BJ (cell line): ENCODE measurements at regions not wholly inside any gene's neighbourhood (a gene's known extent, or its start where the extent isn't known, plus 50 kb on each side); places are given as distances from the start of the nearest gene placed in this dataset.

Source experiments
- CTCF ChIA-PET: fragments of 350-600 bp; formaldehyde crosslinking; extraction: SDS; loops from one replicate; lab custom pipeline; 2021; ENCODE audit warnings: antibody characterized with exemption, inconsistent platforms; lab: Yijun Ruan, JAX
- POLR2A ChIA-PET: fragments of 300-600 bp; sonication (Branson Sonifier 250); formaldehyde crosslinking; extraction: SDS; loops from one replicate; lab custom pipeline; 2021; ENCODE audit warnings: antibody characterized with exemption; lab: Charles Lee
- DNase-seq: peaks from one replicate; pipeline ENCODE4 v3.0.0-alpha.2; 2011; ENCODE audit warnings: low read depth
- H3K27me3 ChIP-seq: 2 replicates; pipeline ENCODE4 v1.6.0; 2011; ENCODE audit warnings: low read length; ENCODE audit not compliant: control insufficient read depth, insufficient read depth
- H3K36me3 ChIP-seq: 2 replicates; pipeline ENCODE4 v1.5.1; 2011; ENCODE audit warnings: low read length; ENCODE audit not compliant: control insufficient read depth, insufficient read depth
- H3K4me3 ChIP-seq: 2 replicates; pipeline ENCODE4 v1.5.1; 2011; ENCODE audit warnings: low read depth, mild to moderate bottlenecking, control low read depth, low read length
- TF ChIP-seq, protein P1 (sequence below): IDR thresholded peaks from 2 replicates; pipeline ENCODE4 v1.5.1; 2011; ENCODE audit warnings: low read depth, mild to moderate bottlenecking, control low read depth, inconsistent platforms, low read length, moderate library complexity; ENCODE audit not compliant: insufficient read depth

DNA sequence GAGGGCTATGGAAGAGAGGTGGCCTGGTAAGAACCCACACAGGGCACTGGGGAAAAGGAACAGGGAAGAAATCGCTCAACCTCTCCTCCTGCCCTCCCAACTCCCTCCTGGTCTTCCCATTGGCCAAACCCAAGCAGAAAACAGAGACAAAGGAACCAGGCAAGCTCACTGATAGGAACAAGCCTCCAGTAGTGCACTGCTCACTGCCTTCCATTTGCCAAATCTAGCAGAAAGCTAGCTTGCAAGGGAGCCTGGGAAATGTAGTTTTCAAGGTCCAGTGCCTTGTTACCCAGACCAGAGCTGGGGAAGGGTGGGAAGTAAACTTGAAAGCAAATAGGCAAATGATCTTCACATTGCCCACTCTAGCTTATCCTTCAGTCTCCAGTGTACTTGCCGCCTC, 556.1 kb upstream of the AUTS2 start:
- Histone ChIP-seq H3K27me3 (no peaks in the 10 kb centered on the region), H3K4me3 (no peak overlapping the region), H3K36me3 (no peaks in the 10 kb centered on the region)
- ChIA-PET CTCF (no interaction called here), POLR2A (no interaction called here)
- TF ChIP-seq, protein P1, sequence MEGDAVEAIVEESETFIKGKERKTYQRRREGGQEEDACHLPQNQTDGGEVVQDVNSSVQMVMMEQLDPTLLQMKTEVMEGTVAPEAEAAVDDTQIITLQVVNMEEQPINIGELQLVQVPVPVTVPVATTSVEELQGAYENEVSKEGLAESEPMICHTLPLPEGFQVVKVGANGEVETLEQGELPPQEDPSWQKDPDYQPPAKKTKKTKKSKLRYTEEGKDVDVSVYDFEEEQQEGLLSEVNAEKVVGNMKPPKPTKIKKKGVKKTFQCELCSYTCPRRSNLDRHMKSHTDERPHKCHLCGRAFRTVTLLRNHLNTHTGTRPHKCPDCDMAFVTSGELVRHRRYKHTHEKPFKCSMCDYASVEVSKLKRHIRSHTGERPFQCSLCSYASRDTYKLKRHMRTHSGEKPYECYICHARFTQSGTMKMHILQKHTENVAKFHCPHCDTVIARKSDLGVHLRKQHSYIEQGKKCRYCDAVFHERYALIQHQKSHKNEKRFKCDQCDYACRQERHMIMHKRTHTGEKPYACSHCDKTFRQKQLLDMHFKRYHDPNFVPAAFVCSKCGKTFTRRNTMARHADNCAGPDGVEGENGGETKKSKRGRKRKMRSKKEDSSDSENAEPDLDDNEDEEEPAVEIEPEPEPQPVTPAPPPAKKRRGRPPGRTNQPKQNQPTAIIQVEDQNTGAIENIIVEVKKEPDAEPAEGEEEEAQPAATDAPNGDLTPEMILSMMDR, result no peak
- DNase-seq, result no peak

DNA sequence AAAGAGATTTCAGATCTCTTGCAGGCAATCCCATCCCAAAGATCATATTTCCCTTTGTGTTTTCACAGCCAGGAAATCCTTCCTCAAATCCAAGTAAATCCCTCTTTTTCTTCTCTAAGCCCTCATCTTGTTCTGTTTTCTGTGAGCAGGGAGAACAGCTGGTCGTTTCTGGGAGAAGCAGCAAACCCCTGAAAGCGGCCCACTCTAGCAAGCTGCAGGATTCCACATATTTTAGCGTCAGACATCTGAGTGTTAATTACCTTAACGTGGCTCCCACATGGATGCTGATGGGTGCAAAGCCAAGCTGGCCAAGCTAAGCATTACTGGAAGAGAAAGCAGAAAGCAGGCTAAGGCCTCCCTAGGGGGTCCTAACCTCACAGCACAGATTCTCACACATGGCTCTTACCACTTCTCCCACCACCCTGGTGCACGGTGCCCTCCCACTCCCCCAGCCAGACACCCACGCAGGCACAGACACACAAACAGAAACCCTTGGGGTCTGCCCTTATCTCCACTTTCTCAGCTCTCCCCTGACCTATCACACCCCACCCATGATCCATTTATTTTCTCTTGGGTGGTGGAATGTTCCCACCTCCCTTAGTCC, 551.0 kb upstream of the AUTS2 start:
- no peak overlapping the region for H3K4me3 ChIP-seq
- TF ChIP-seq, protein P1, result no peak
- no peaks in the 10 kb centered on the region for H3K36me3 ChIP-seq
- ChIA-PET POLR2A (no interaction called here), CTCF (no interaction called here)
- no peak for DNase-seq
- H3K27me3 ChIP-seq, result no peaks in the 10 kb centered on the region

DNA sequence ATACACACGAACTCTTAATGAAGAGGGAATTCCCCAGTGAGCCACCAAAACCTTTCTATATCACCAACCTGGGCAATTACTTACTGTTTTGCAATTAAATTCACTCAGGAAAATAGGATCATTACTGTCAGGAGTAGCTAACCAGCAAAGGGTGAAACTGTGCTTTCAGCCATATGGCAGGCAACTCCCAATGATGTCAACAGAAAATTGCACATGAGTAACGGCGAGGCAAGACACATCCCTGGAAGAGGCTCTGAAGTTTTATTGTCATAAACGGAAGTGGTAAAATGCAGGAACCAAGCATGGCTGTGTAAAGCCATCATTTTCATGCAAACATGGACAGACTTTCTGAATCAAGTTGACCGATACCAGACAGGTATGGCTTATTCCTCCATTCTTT, 548.9 kb upstream of the AUTS2 start:
- TF ChIP-seq, protein P1, result no peak
- POLR2A ChIA-PET, result no interaction called here
- Histone ChIP-seq H3K27me3 (no peaks in the 10 kb centered on the region), H3K36me3 (no peaks in the 10 kb centered on the region), H3K4me3 (no peak overlapping the region)
- DNase-seq, result no peak
- CTCF ChIA-PET, result interaction anchor here (1.1 kb wide), 1 partner anchor 10 kb away, joined by 3 read pairs; no protein-coding TSS in a partner anchor

DNA sequence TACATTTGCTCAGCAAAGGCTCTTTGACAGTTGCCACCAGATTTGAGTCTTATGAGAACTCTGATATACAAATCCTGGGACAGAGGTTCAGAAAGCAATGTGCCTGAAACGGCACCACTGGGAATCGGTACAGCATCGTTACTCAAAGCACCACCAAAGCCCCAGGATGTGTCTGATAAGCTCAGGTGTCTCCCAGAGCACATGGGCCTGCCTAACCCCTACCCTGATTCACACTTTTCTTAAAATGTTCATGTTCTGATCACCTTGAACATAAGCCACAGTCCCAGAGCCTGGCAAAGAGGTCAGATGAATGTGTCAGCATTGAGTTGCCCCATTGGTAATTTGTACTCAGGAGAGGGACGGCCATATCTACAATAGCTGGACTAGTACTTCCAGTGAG, 545.8 kb upstream of the AUTS2 start:
- H3K36me3 ChIP-seq, result no peaks in the 10 kb centered on the region
- CTCF ChIA-PET, result interaction anchor here (0.6 kb wide), 1 partner anchor 456 kb away, joined by 3 read pairs; no protein-coding TSS in a partner anchor
- TF ChIP-seq, protein P1, result no peak
- no peak for DNase-seq
- POLR2A ChIA-PET, result no interaction called here
- no peak overlapping the region for H3K4me3 ChIP-seq
- H3K27me3 ChIP-seq, result no peaks in the 10 kb centered on the region

DNA sequence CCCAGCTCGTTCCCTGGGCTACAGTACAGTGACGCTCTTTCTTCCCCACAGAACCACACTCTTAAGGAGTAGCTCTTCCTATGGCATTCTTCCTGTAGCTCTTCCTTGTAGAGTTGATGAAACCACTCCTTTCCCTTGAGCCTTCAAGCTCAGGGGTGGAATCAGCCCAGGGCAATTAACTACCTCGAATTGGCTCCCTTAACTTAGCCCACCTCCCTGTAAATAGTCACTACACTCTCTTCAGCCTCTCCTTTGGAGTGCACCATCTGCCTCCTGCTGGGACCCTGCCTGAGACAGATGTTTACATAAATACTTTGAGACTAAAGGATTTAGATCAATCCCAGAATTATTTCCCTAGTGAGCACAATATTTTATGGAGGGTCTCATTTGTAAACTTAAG, 537.8 kb upstream of the AUTS2 start:
- no peaks in the 10 kb centered on the region for H3K27me3 ChIP-seq
- POLR2A ChIA-PET, result no interaction called here
- no peak overlapping the region for H3K4me3 ChIP-seq
- H3K36me3 ChIP-seq, result no peaks in the 10 kb centered on the region
- TF ChIP-seq, protein P1, result no peak
- CTCF ChIA-PET, result interaction anchor here (0.5 kb wide), 1 partner anchor 30 kb away, joined by 3 read pairs; no protein-coding TSS in a partner anchor
- no peak for DNase-seq
